Liver (tissue), 8 donors: ENCODE measurements at regions not wholly inside any gene's neighbourhood (a gene's known extent, or its start where the extent isn't known, plus 50 kb on each side); places are given as distances from the start of the nearest gene placed in this dataset.

Source experiments
- DNase-seq: peaks from one replicate; pipeline ENCODE4 v3.0.0-alpha.2; 2017; ENCODE audit warnings: low spot score
- H3K27ac ChIP-seq, 2 donors: one replicate each; pipeline ENCODE4 v1.7.0; 2013; ENCODE audit warnings: inconsistent platforms in 2 of 2, low read length in 2 of 2, control low read depth in 1 of 2, low read depth in 1 of 2, mild to moderate bottlenecking in 1 of 2
- H3K27me3 ChIP-seq, 4 donors: one replicate each; pipeline versions ENCODE4 v1.6.1 to v1.7.0; 2013; ENCODE audit warnings: low read length in 3 of 4, inconsistent platforms in 1 of 4, mild to moderate bottlenecking in 1 of 4, moderate library complexity in 1 of 4; ENCODE audit not compliant: control insufficient read depth in 4 of 4, insufficient read depth in 4 of 4
- H3K36me3 ChIP-seq, 4 donors: one replicate each; pipeline versions ENCODE4 v1.6.1 to v1.7.0; 2013; ENCODE audit warnings: low read length in 3 of 4, mild to moderate bottlenecking in 3 of 4, low read depth in 1 of 4, moderate library complexity in 1 of 4; ENCODE audit not compliant: control insufficient read depth in 4 of 4, insufficient read depth in 3 of 4
- H3K4me1 ChIP-seq, 4 donors: one replicate each; pipeline versions ENCODE4 v1.6.1 to v1.7.0; 2013; ENCODE audit warnings: low read length in 3 of 4, mild to moderate bottlenecking in 3 of 4, moderate library complexity in 1 of 4; ENCODE audit not compliant: control insufficient read depth in 4 of 4, insufficient read depth in 4 of 4
- H3K4me3 ChIP-seq, 3 donors: one replicate each; pipeline versions ENCODE4 v1.6.1 to v1.7.0; 2013; ENCODE audit warnings: low read length in 3 of 3, control low read depth in 1 of 3, low read depth in 1 of 3, mild to moderate bottlenecking in 1 of 3
- H3K9ac ChIP-seq, 2 donors: one replicate each; pipeline ENCODE4 v1.7.0; 2013; ENCODE audit warnings: low read length in 2 of 2, mild to moderate bottlenecking in 2 of 2, moderate library complexity in 2 of 2, control low read depth in 1 of 2, low read depth in 1 of 2
- H3K9me3 ChIP-seq, 4 donors: one replicate each; pipeline versions ENCODE4 v1.6.1 to v1.7.0; 2013; ENCODE audit warnings: low read length in 3 of 4; ENCODE audit not compliant: control insufficient read depth in 4 of 4
- CTCF ChIP-seq: fragments of 150-350 bp; IDR thresholded peaks from 2 replicates; pipeline ENCODE4 v1.5.1; 2017; ENCODE audit warnings: improper control_type of control experiment, low read depth, low read length; ENCODE audit not compliant: missing input control
- FOXA1 ChIP-seq: IDR thresholded peaks from 2 replicates; pipeline ENCODE4 v1.6.1; 2016; ENCODE audit warnings: antibody characterized with exemption
- FOXA2 ChIP-seq: IDR thresholded peaks from 2 replicates; pipeline ENCODE4 v1.6.1; 2016; ENCODE audit warnings: antibody characterized with exemption
- GABPA ChIP-seq, 2 donors: IDR thresholded peaks in 1 of 2; conservative IDR thresholded peaks in 1 of 2; 2 replicates each; pipeline ENCODE4 v1.6.1; 2016; ENCODE audit warnings: antibody characterized with exemption in 2 of 2, mild to moderate bottlenecking in 1 of 2, moderate library complexity in 1 of 2
- HNF4A ChIP-seq, 2 donors: conservative IDR thresholded peaks; 2 replicates each; pipeline ENCODE4 v1.6.1; 2016; ENCODE audit warnings: antibody characterized with exemption in 2 of 2, mild to moderate bottlenecking in 2 of 2
- HNF4G ChIP-seq: IDR thresholded peaks from 2 replicates; pipeline ENCODE4 v1.6.1; 2016; ENCODE audit warnings: antibody characterized with exemption
- JUND ChIP-seq, 2 donors: IDR thresholded peaks; 2 replicates each; pipeline ENCODE4 v1.6.1; 2016; ENCODE audit warnings: antibody characterized with exemption in 2 of 2
- RAD21 ChIP-seq, 2 donors: IDR thresholded peaks; 2 replicates each; pipeline ENCODE4 v1.6.1; 2016; ENCODE audit warnings: antibody characterized with exemption in 2 of 2, mild to moderate bottlenecking in 2 of 2
- RXRA ChIP-seq, 2 donors: IDR thresholded peaks; 2 replicates each; pipeline ENCODE4 v1.6.1; 2017 to 2018; ENCODE audit warnings: antibody characterized with exemption in 2 of 2, mild to moderate bottlenecking in 1 of 2
- SP1 ChIP-seq: IDR thresholded peaks from 2 replicates; pipeline ENCODE4 v1.6.1; 2018; ENCODE audit warnings: antibody characterized with exemption, mild to moderate bottlenecking
- TAF1 ChIP-seq: conservative IDR thresholded peaks from 2 replicates; pipeline ENCODE4 v1.6.1; 2016; ENCODE audit warnings: antibody characterized with exemption, mild to moderate bottlenecking
- YY1 ChIP-seq: IDR thresholded peaks from 2 replicates; pipeline ENCODE4 v1.6.1; 2016; ENCODE audit warnings: antibody characterized with exemption, mild to moderate bottlenecking
- ZBTB33 ChIP-seq: IDR thresholded peaks from 2 replicates; pipeline ENCODE4 v1.6.1; 2016; ENCODE audit warnings: antibody characterized with exemption
- WGBS: extraction: QIAGEN DNeasy Blood & Tissue Kit; methylation state at CpG from one replicate; pipeline ENCODE4 v1.1.7; 2013; 5-methylcytosine and 5-hydroxymethylcytosine counted together
- TF ChIP-seq, protein P1 (sequence below): IDR thresholded peaks from 2 replicates; pipeline ENCODE4 v1.6.1; 2016; ENCODE audit warnings: antibody characterized with exemption
- TF ChIP-seq, protein P2 (sequence below): IDR thresholded peaks from 2 replicates; pipeline ENCODE4 v1.6.1; 2016; ENCODE audit warnings: antibody characterized with exemption, mild to moderate bottlenecking
- donor health status: healthy.
- donor health status: healthy.
- donor health status: healthy.
- donor health status: healthy.
- donor health status: healthy.

- no peak overlapping the region for H3K4me3 ChIP-seq
- no peaks in the 10 kb centered on the region for H3K9me3 ChIP-seq
- DNase-seq = no peak
- no peak overlapping the region for H3K27ac ChIP-seq
- no peaks in the 10 kb centered on the region for H3K36me3 ChIP-seq
- peaks cover 0 to 3% (median 0%) of the 10 kb centered on the region in 4 donors for H3K4me1 ChIP-seq
- H3K27me3 ChIP-seq = no peaks in the 10 kb centered on the region
- TF ChIP-seq ZBTB33 (no peak), HNF4G (no peak), JUND (IDR thresholded peaks at IDR 0.05) (no peak), FOXA1 (no peak), FOXA2 (no peak), TAF1 (no peak), RXRA (IDR thresholded peaks at IDR 0.05) (no peak), SP1 (no peak), HNF4A (conservative IDR thresholded peaks at IDR 0.05) (no peak), GABPA (IDR thresholded peaks at IDR 0.05 in 1 of 2, conservative IDR thresholded peaks at IDR 0.05 in 1 of 2) (no peak), CTCF (no peak), RAD21 (IDR thresholded peaks at IDR 0.05) (no peak), YY1 (no peak)
- TF ChIP-seq, protein P1, sequence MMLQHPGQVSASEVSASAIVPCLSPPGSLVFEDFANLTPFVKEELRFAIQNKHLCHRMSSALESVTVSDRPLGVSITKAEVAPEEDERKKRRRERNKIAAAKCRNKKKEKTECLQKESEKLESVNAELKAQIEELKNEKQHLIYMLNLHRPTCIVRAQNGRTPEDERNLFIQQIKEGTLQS = no peak
- TF ChIP-seq, protein P2, sequence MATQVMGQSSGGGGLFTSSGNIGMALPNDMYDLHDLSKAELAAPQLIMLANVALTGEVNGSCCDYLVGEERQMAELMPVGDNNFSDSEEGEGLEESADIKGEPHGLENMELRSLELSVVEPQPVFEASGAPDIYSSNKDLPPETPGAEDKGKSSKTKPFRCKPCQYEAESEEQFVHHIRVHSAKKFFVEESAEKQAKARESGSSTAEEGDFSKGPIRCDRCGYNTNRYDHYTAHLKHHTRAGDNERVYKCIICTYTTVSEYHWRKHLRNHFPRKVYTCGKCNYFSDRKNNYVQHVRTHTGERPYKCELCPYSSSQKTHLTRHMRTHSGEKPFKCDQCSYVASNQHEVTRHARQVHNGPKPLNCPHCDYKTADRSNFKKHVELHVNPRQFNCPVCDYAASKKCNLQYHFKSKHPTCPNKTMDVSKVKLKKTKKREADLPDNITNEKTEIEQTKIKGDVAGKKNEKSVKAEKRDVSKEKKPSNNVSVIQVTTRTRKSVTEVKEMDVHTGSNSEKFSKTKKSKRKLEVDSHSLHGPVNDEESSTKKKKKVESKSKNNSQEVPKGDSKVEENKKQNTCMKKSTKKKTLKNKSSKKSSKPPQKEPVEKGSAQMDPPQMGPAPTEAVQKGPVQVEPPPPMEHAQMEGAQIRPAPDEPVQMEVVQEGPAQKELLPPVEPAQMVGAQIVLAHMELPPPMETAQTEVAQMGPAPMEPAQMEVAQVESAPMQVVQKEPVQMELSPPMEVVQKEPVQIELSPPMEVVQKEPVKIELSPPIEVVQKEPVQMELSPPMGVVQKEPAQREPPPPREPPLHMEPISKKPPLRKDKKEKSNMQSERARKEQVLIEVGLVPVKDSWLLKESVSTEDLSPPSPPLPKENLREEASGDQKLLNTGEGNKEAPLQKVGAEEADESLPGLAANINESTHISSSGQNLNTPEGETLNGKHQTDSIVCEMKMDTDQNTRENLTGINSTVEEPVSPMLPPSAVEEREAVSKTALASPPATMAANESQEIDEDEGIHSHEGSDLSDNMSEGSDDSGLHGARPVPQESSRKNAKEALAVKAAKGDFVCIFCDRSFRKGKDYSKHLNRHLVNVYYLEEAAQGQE = no peak
- H3K9ac ChIP-seq = no peak overlapping the region
- WGBS = 66% methylated on average over 5 of the region's 5 CpGs
These were observed 214.7 kb upstream of the TBX20 start for GRCh38 chr7:35468606-35469005.

GRCh38 chr7:35467456-35467978 is 213.6 kb upstream of the TBX20 start:
- no peaks in the 10 kb centered on the region for H3K27me3 ChIP-seq
- no peak for TF ChIP-seq ZBTB33
- TF ChIP-seq HNF4G = no peak
- TF ChIP-seq, protein P1 = no peak
- no peak overlapping the region for H3K27ac ChIP-seq
- H3K36me3 ChIP-seq = no peaks in the 10 kb centered on the region
- H3K9ac ChIP-seq = no peak overlapping the region
- no peaks in the 10 kb centered on the region for H3K9me3 ChIP-seq
- no peak overlapping the region for H3K4me3 ChIP-seq
- 81% methylated on average over 3 of the region's 3 CpGs for WGBS
- H3K4me1 ChIP-seq = peaks cover 0 to 1% (median 0%) of the 10 kb centered on the region in 4 donors
- DNase-seq = no peak
